ENCODE measurements at regions not wholly inside any gene's neighbourhood (a gene's known extent, or its start where the extent isn't known, plus 50 kb on each side); places are given as distances from the start of the nearest gene placed in this dataset.
"Not testable (repeated sequence)": the region's sequence is repeated elsewhere in the genome, so short reads cannot be mapped to it uniquely, and the experiment has no call there.

- H3K27ac ChIP-seq (ENCODE audit: insufficient read depth in 1 of 2, low read depth in 1 of 2, low read length in 2 of 2, poor library complexity in 1 of 2, severe bottlenecking in 2 of 2) = no peak overlapping the region
- CTCF ChIA-PET = interaction anchor here (0.6 kb wide), 1 partner anchor 122 kb away, joined by 5 read pairs; no protein-coding TSS in a partner anchor
- H3K4me3 ChIP-seq (ENCODE audit: control insufficient read depth in 1 of 7, extremely low read depth in 1 of 7, insufficient read depth in 4 of 7, low read depth in 2 of 7, low read length in 6 of 7) = no peak overlapping the region
- peaks cover 0 to 8% (median 6%) of the 10 kb centered on the region in 5 experiments for H3K9me3 ChIP-seq (ENCODE audit: control extremely low read depth in 1 of 5, control insufficient read depth in 4 of 5, insufficient read depth in 2 of 5, low read depth in 1 of 5, low read length in 4 of 5)
- no peaks in the 10 kb centered on the region for H3K27me3 ChIP-seq (replicated peaks in 2 of 5; ENCODE audit: control insufficient read depth in 4 of 5, insufficient read depth in 5 of 5, low read length in 4 of 5)
- POLR2A ChIA-PET = no interaction called here
- peaks cover 8 to 26% (median 10%) of the 10 kb centered on the region in 4 experiments for H3K36me3 ChIP-seq (ENCODE audit: control insufficient read depth in 4 of 4, insufficient read depth in 4 of 4, low read length in 3 of 4)
- no peak for DNase-seq
- no peaks in the 10 kb centered on the region for H3K4me1 ChIP-seq (ENCODE audit: control extremely low read depth in 1 of 4, control insufficient read depth in 4 of 4, insufficient read depth in 4 of 4, low read length in 3 of 4)
These were observed 85.3 kb upstream of the NUDT6 start for GRCh38 chr4:123007679-123008078.

GRCh38 chr4:123012416-123012815, 90.0 kb upstream of the NUDT6 start:
- WGBS (ENCODE audit: insufficient coverage) = 98% methylated on average over 10 of the region's 12 CpGs
- H3K27me3 ChIP-seq (replicated peaks in 2 of 5; ENCODE audit: control insufficient read depth in 4 of 5, insufficient read depth in 5 of 5, low read length in 4 of 5); POLR2A ChIA-PET; CTCF ChIA-PET; H3K4me1 ChIP-seq (ENCODE audit: control extremely low read depth in 1 of 4, control insufficient read depth in 4 of 4, insufficient read depth in 4 of 4, low read length in 3 of 4); DNase-seq; H3K4me3 ChIP-seq (ENCODE audit: control insufficient read depth in 1 of 7, extremely low read depth in 1 of 7, insufficient read depth in 4 of 7, low read depth in 2 of 7, low read length in 6 of 7); H3K27ac ChIP-seq (ENCODE audit: insufficient read depth in 1 of 2, low read depth in 1 of 2, low read length in 2 of 2, poor library complexity in 1 of 2, severe bottlenecking in 2 of 2); H3K9me3 ChIP-seq (ENCODE audit: control extremely low read depth in 1 of 5, control insufficient read depth in 4 of 5, insufficient read depth in 2 of 5, low read depth in 1 of 5, low read length in 4 of 5): not testable (repeated sequence)
- peaks cover 8 to 15% (median 10%) of the 10 kb centered on the region in 4 experiments for H3K36me3 ChIP-seq (ENCODE audit: control insufficient read depth in 4 of 4, insufficient read depth in 4 of 4, low read length in 3 of 4)

- ChIA-PET POLR2A (no interaction called here), CTCF (no interaction called here)
- H3K4me1 ChIP-seq (ENCODE audit: control extremely low read depth in 1 of 4, control insufficient read depth in 4 of 4, insufficient read depth in 4 of 4, low read length in 3 of 4) = no peaks in the 10 kb centered on the region
- H3K36me3 ChIP-seq (ENCODE audit: control insufficient read depth in 4 of 4, insufficient read depth in 4 of 4, low read length in 3 of 4) = peaks cover 2 to 5% (median 4%) of the 10 kb centered on the region in 4 experiments
- no peak overlapping the region for H3K4me3 ChIP-seq (ENCODE audit: control insufficient read depth in 1 of 7, extremely low read depth in 1 of 7, insufficient read depth in 4 of 7, low read depth in 2 of 7, low read length in 6 of 7)
- H3K9me3 ChIP-seq (ENCODE audit: control extremely low read depth in 1 of 5, control insufficient read depth in 4 of 5, insufficient read depth in 2 of 5, low read depth in 1 of 5, low read length in 4 of 5) = peaks cover 0 to 2% (median 0%) of the 10 kb centered on the region in 5 experiments
- no peak overlapping the region for H3K27ac ChIP-seq (ENCODE audit: insufficient read depth in 1 of 2, low read depth in 1 of 2, low read length in 2 of 2, poor library complexity in 1 of 2, severe bottlenecking in 2 of 2)
- no peaks in the 10 kb centered on the region for H3K27me3 ChIP-seq (replicated peaks in 2 of 5; ENCODE audit: control insufficient read depth in 4 of 5, insufficient read depth in 5 of 5, low read length in 4 of 5)
- no peak for DNase-seq
- no CpG with 5 or more reads among the region's 1 CpG for WGBS (ENCODE audit: insufficient coverage)
These were observed 91.6 kb upstream of the NUDT6 start for GRCh38 chr4:123014038-123014437.

GRCh38 chr4:123017078-123017477, 94.7 kb upstream of the NUDT6 start:
- ChIA-PET POLR2A (no interaction called here), CTCF (no interaction called here)
- H3K4me3 ChIP-seq (ENCODE audit: control insufficient read depth in 1 of 7, extremely low read depth in 1 of 7, insufficient read depth in 4 of 7, low read depth in 2 of 7, low read length in 6 of 7) = no peak overlapping the region
- no peaks in the 10 kb centered on the region for H3K4me1 ChIP-seq (ENCODE audit: control extremely low read depth in 1 of 4, control insufficient read depth in 4 of 4, insufficient read depth in 4 of 4, low read length in 3 of 4)
- H3K27ac ChIP-seq (ENCODE audit: insufficient read depth in 1 of 2, low read depth in 1 of 2, low read length in 2 of 2, poor library complexity in 1 of 2, severe bottlenecking in 2 of 2) = no peak overlapping the region
- no peaks in the 10 kb centered on the region for H3K9me3 ChIP-seq (ENCODE audit: control extremely low read depth in 1 of 5, control insufficient read depth in 4 of 5, insufficient read depth in 2 of 5, low read depth in 1 of 5, low read length in 4 of 5)
- peaks cover 0 to 1% (median 0%) of the 10 kb centered on the region in 4 experiments for H3K36me3 ChIP-seq (ENCODE audit: control insufficient read depth in 4 of 4, insufficient read depth in 4 of 4, low read length in 3 of 4)
- DNase-seq = no peak
- H3K27me3 ChIP-seq (replicated peaks in 2 of 5; ENCODE audit: control insufficient read depth in 4 of 5, insufficient read depth in 5 of 5, low read length in 4 of 5) = no peaks in the 10 kb centered on the region
- 100% methylated on average over 1 of the region's 8 CpGs for WGBS (ENCODE audit: insufficient coverage)

- Histone ChIP-seq H3K27me3 (replicated peaks in 2 of 5; ENCODE audit: control insufficient read depth in 4 of 5, insufficient read depth in 5 of 5, low read length in 4 of 5) (no peaks in the 10 kb centered on the region), H3K4me1 (ENCODE audit: control extremely low read depth in 1 of 4, control insufficient read depth in 4 of 4, insufficient read depth in 4 of 4, low read length in 3 of 4) (no peaks in the 10 kb centered on the region), H3K4me3 (ENCODE audit: control insufficient read depth in 1 of 7, extremely low read depth in 1 of 7, insufficient read depth in 4 of 7, low read depth in 2 of 7, low read length in 6 of 7) (no peak overlapping the region), H3K36me3 (ENCODE audit: control insufficient read depth in 4 of 4, insufficient read depth in 4 of 4, low read length in 3 of 4) (peaks cover 0 to 1% (median 0%) of the 10 kb centered on the region in 4 experiments), H3K27ac (ENCODE audit: insufficient read depth in 1 of 2, low read depth in 1 of 2, low read length in 2 of 2, poor library complexity in 1 of 2, severe bottlenecking in 2 of 2) (no peak overlapping the region), H3K9me3 (ENCODE audit: control extremely low read depth in 1 of 5, control insufficient read depth in 4 of 5, insufficient read depth in 2 of 5, low read depth in 1 of 5, low read length in 4 of 5) (no peaks in the 10 kb centered on the region)
- no CpG with 5 or more reads among the region's 3 CpGs for WGBS (ENCODE audit: insufficient coverage)
- ChIA-PET POLR2A (no interaction called here), CTCF (no interaction called here)
- no peak for DNase-seq
These were observed 95.4 kb upstream of the NUDT6 start for GRCh38 chr4:123017636-123018395.

- no peak for DNase-seq
- 60% methylated on average over 3 of the region's 3 CpGs for WGBS (ENCODE audit: insufficient coverage)
These were observed 96.0 kb upstream of the NUDT6 start for GRCh38 chr4:123018396-123018775.

GRCh38 chr4:123020285-123020684, 97.9 kb upstream of the NUDT6 start:
- no CpG with 5 or more reads among the region's 11 CpGs for whole genome bisulfite sequencing (ENCODE audit: insufficient coverage)
- ChIA-PET CTCF (no interaction called here), POLR2A (no interaction called here)
- no peak for DNase-seq
- H3K9me3 ChIP-seq (ENCODE audit: control extremely low read depth in 1 of 5, control insufficient read depth in 4 of 5, insufficient read depth in 2 of 5, low read depth in 1 of 5, low read length in 4 of 5) = no peaks in the 10 kb centered on the region
- peaks cover 0 to 2% (median 0%) of the 10 kb centered on the region in 4 experiments for H3K4me1 ChIP-seq (ENCODE audit: control extremely low read depth in 1 of 4, control insufficient read depth in 4 of 4, insufficient read depth in 4 of 4, low read length in 3 of 4)
- H3K4me3 ChIP-seq (ENCODE audit: control insufficient read depth in 1 of 7, extremely low read depth in 1 of 7, insufficient read depth in 4 of 7, low read depth in 2 of 7, low read length in 6 of 7) = no peak overlapping the region
- no peaks in the 10 kb centered on the region for H3K27me3 ChIP-seq (replicated peaks in 2 of 5; ENCODE audit: control insufficient read depth in 4 of 5, insufficient read depth in 5 of 5, low read length in 4 of 5)
- peaks cover 0 to 1% (median 0%) of the 10 kb centered on the region in 4 experiments for H3K36me3 ChIP-seq (ENCODE audit: control insufficient read depth in 4 of 4, insufficient read depth in 4 of 4, low read length in 3 of 4)
- no peak overlapping the region for H3K27ac ChIP-seq (ENCODE audit: insufficient read depth in 1 of 2, low read depth in 1 of 2, low read length in 2 of 2, poor library complexity in 1 of 2, severe bottlenecking in 2 of 2)

More at GRCh38 chr4:123018396-123018775, 96.0 kb upstream of the NUDT6 start:
- H3K27me3 ChIP-seq (replicated peaks in 2 of 5; ENCODE audit: control insufficient read depth in 4 of 5, insufficient read depth in 5 of 5, low read length in 4 of 5) = no peaks in the 10 kb centered on the region
- POLR2A ChIA-PET = no interaction called here
- no peaks in the 10 kb centered on the region for H3K9me3 ChIP-seq (ENCODE audit: control extremely low read depth in 1 of 5, control insufficient read depth in 4 of 5, insufficient read depth in 2 of 5, low read depth in 1 of 5, low read length in 4 of 5)
- CTCF ChIA-PET = no interaction called here
- no peak overlapping the region for H3K4me3 ChIP-seq (ENCODE audit: control insufficient read depth in 1 of 7, extremely low read depth in 1 of 7, insufficient read depth in 4 of 7, low read depth in 2 of 7, low read length in 6 of 7)
- no peaks in the 10 kb centered on the region for H3K4me1 ChIP-seq (ENCODE audit: control extremely low read depth in 1 of 4, control insufficient read depth in 4 of 4, insufficient read depth in 4 of 4, low read length in 3 of 4)
- H3K27ac ChIP-seq (ENCODE audit: insufficient read depth in 1 of 2, low read depth in 1 of 2, low read length in 2 of 2, poor library complexity in 1 of 2, severe bottlenecking in 2 of 2) = no peak overlapping the region
- peaks cover 0 to 1% (median 0%) of the 10 kb centered on the region in 4 experiments for H3K36me3 ChIP-seq (ENCODE audit: control insufficient read depth in 4 of 4, insufficient read depth in 4 of 4, low read length in 3 of 4)

Measured in common myeloid progenitor, CD34-positive (primary cell).